T-helper 1 cell treated with Interleukin-12 subunit alpha and Interleukin-12 subunit beta and Interleukin-4 antibody, amounts not matched to agents 30 ng/mL and 1 ng/mL, for 36 hours (primary cell): ENCODE measurements at regions not wholly inside any gene's neighbourhood (a gene's known extent, or its start where the extent isn't known, plus 50 kb on each side); places are given as distances from the start of the nearest gene placed in this dataset.

Source experiments
- intact Hi-C: fragments of 100-400 bp; cut with micrococcal nuclease; formaldehyde crosslinking; loops from one replicate; pipeline ENCODE4 v1.15.1; 2024

GRCh38 chr6:169047345-169047744 lies 206.3 kb downstream of the THBS2 start:
- intact Hi-C loops: no loop called here

- intact Hi-C loops: no loop called here
These were observed 207.0 kb downstream of the THBS2 start for GRCh38 chr6:169046483-169047192.

GRCh38 chr6:169046021-169046420 lies 207.6 kb downstream of the THBS2 start:
- intact Hi-C loops: no loop called here

GRCh38 chr6:169045486-169045885 lies 208.2 kb downstream of the THBS2 start:
- intact Hi-C loops: no loop called here

- intact Hi-C loops: no loop called here
These were observed 209.0 kb downstream of the THBS2 start for GRCh38 chr6:169044381-169045230.

- intact Hi-C loops: no loop called here
These were observed 211.6 kb downstream of the THBS2 start for GRCh38 chr6:169042061-169042460.

- intact Hi-C loops: no loop called here
These were observed 212.6 kb downstream of the THBS2 start for GRCh38 chr6:169041078-169041477.

- intact Hi-C loops: no loop called here
These were observed 215.0 kb downstream of the THBS2 start for GRCh38 chr6:169038691-169039090.

- intact Hi-C loops: no loop called here
These were observed 218.0 kb downstream of the THBS2 start for GRCh38 chr6:169035385-169036240.

GRCh38 chr6:169034516-169035167 lies 219.0 kb downstream of the THBS2 start:
- intact Hi-C loops: no loop called here

GRCh38 chr6:169029861-169030260 lies 223.8 kb downstream of the THBS2 start:
- intact Hi-C loops: no loop called here

- intact Hi-C loops: no loop called here
These were observed 225.3 kb downstream of the THBS2 start for GRCh38 chr6:169028343-169028742.

- intact Hi-C loops: no loop called here
These were observed 227.5 kb downstream of the THBS2 start for GRCh38 chr6:169026175-169026574.

- intact Hi-C loops: no loop called here
These were observed 229.5 kb downstream of the THBS2 start for GRCh38 chr6:169024047-169024660.

GRCh38 chr6:169023161-169023874 lies 230.3 kb downstream of the THBS2 start:
- intact Hi-C loops: no loop called here

GRCh38 chr6:169022079-169022478 lies 231.6 kb downstream of the THBS2 start:
- intact Hi-C loops: no loop called here

- intact Hi-C loops: no loop called here
These were observed 232.8 kb downstream of the THBS2 start for GRCh38 chr6:169020821-169021220.

GRCh38 chr6:169019727-169020491 lies 233.7 kb downstream of the THBS2 start:
- intact Hi-C loops: no loop called here

- intact Hi-C loops: no loop called here
These were observed 234.5 kb downstream of the THBS2 start for GRCh38 chr6:169019111-169019510.
